GDM1 (cell line): ENCODE measurements at regions not wholly inside any gene's neighbourhood (a gene's known extent, or its start where the extent isn't known, plus 50 kb on each side); places are given as distances from the start of the nearest gene placed in this dataset.
"Not testable (repeated sequence)": the region's sequence is repeated elsewhere in the genome, so short reads cannot be mapped to it uniquely, and the experiment has no call there.

Source experiments
- DNase-seq: peaks from one replicate; lab custom pipeline; 2025; lab: John Stamatoyannopoulos, UW

DNA sequence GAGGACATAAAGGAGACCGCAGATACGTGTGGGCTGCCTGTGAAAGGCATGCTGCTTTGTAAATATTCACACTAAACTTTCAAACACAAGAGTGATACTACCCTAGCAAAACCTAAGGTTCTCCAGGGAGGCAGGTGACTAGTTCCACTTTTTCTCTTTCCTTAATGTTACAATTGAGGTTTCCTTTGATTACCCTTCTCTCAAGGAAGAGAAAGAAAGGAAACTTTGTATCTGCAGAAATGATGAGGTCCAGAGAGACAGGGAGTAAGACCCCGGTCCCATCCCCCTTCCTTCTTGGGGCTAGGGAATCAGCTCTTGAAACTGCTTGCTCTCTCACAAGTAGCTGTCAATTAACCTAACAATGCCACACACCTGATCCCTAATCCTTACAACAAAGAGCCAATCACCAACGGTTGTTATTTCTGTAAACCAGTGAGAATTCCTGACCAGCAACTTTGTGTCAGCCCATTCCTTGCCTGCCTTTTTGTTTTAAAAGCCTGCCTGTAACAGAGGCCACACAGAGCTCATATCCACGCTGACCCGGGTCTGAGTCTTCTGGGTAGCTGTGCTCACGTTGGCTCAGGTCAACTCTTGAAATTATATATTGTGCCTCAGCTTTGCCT is 754.8 kb upstream of the FRG1 start:
- no peak for DNase-seq

DNA sequence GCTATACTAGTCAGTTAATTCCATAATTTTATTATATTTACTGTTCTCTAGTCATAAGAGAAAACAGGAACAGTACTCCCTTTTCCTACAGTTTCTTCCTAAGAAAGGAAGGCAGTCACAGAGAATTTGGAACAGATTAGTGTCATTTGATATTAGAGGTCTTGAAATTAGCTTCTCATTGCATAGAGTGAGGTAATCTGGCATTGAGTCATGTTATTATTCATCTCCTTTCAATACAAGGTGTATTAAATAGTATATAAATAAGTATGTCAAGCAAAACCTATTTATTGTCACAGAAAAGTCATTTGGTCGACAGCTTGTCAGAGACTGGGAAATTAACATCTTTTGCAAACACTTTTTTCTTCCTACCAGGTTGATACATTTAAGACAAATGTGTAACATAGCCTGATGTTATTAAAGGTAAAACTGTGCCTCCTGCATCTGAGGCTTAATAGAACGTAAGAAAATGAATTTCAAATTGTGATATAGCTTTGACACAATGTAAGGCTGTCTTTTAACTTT is 753.1 kb upstream of the FRG1 start:
- no peak for DNase-seq

DNA sequence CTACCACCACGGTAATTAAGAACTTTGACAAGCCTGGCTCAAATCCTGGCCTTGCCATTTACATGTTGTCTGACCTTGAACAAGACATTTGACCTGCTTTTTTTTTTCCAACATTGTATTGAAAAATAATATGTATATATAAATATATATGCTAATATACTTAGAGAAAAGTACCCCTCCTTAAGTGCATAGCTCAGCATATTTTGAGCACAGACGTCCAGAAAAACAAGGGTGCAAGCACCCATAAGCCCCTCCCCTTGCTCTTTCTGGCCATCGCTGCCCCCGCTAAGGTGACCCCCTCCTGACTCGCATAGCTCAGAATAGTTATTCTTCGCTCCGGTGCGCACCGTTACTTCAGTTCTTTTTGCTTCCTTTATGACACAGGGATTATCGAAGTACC is 742.0 kb upstream of the FRG1 start:
- DNase-seq: no peak

DNA sequence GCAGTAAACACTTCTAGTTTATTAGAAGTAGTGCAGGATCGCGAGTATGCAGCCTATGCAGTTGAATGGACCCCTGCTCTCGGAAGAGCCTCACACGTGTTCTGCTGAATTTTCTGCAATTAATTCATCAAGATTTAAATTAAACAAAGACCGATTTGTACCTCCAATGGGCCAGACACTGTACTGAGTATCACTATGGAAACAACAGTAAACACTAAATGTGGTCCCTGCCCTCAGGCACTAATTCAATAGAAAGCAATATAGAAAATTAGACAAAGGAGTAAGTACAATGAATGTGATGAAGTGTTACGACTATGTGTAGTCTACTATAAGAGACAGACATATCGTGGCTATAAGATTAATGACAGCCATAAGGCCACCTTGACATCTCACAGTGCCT is 740.3 kb upstream of the FRG1 start:
- DNase-seq: no peak

DNA sequence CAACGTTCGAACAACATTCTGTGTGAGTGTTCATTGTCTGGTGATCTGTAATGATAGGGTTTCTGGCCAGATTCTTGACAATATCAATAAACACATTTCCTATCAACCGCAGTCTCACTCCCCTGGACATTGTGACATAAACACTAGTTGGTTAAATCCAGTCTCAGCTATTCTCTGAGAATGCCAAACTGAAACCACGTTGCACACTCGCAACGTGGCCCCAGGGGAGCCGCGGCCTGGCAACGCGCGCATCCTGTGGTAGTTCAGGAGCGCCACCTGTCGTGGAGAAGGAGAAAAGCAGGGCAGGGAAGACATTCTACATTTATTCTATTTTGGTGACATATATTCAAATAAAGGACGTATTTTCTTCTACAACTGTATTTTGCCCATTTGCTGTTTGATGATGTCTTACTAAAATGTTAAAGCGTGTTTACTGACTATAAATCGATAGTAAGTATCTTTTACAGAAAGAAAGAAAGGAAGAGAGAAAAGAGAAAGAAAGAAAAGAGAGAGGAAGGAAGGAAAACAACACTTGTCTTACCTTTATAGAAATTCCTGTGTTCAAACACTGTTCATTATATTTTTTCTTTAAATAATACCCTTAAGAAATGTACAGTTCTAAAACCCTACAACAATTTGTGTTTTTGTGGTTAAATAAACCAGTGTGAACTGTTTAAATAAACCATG is 738.3 kb upstream of the FRG1 start:
- no peak for DNase-seq

DNA sequence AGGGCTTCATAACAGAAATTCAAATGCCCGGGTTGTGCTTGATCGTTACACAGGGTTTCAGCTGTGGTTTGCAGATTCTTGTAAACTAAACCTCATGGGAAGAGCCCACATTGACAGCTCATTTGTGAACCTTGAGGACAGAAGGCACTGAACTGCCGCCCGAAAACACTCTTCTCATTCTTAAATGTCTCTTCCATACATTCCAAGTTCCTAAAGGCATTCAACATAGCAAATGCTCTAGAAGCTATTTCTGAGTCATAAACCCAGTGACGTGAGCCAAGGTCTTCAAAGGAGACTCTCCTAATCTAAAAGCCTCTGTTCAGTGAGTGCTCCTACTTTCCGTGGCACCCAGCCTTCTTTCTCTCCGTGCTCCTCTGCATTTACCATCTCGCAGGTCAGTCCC is 737.8 kb upstream of the FRG1 start:
- no peak for DNase-seq

DNA sequence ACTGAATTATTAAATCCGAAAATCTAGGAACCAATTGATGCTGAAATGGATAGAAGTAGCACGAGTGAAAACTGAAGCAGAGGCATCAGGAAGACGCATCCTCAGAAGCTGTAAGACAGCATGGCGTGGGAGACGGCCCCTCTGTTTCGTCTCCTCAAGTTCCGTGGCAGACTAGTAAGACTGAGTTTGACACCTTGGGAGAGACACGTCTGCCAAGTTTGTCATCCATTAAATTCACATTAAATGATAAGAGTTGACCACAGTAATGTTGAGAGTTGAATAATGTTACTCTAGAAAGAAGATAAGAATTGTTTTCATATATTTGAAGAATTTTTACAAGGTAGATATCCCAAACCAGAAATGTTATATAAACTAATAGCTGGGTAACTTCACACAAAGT is 736.1 kb upstream of the FRG1 start:
- DNase-seq: no peak

DNA sequence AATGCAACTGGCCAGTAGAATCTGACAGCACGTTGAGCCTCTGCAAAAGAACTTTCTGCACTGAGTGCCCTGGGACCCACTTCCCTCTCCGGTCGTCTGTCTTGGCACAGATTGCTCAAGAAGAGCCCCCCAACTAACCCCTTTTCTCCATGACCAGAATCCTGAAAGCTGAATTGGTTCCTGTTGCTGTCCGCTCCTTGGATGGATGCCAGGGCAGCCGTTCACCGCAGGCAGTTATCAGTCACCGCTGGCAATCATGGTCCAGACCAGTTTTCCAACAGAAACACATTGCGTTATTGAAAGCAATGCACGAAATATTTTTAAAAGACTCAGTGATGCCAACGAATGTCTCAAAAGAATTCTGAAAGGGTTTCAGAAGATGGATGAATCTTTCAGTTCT is 733.7 kb upstream of the FRG1 start:
- DNase-seq: no peak

DNA sequence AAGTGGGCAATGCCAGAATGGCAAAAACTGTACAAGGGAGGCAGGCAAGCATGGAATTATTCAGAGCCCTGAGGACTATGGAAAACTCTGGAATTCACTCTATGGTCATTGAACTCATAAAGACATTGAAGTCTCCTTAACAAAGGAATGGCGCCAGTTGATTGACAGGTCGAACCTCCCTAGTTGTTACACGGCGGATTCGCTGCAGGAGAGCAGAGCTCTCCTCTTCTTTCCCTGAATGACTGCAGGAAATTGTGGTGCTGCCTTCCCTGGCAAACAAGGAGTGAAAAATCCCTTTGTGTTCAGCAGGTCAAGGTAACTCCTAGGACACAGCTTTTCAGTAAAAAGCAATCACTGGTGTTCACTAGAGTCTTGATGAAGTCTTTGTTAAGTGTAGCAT is 732.8 kb upstream of the FRG1 start:
- no peak for DNase-seq

DNA sequence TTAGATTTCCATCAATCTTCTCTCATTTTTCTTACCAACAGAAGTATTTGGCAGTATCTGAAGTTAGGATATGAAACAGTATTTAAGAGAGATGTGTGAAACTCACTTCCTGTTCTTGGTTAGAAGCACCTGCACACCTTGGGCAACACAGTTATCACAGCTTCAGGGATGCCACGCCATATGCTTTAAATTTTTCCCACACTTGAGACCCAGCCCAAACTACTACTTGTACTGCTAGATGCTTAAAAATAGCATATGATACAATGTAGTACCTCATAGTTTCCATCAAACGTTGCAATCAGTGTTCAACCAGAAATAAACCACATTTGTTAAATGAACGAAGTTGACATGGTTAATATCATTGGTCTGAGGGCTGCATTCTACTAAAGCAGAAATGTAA is 725.1 kb upstream of the FRG1 start:
- no peak for DNase-seq

DNA sequence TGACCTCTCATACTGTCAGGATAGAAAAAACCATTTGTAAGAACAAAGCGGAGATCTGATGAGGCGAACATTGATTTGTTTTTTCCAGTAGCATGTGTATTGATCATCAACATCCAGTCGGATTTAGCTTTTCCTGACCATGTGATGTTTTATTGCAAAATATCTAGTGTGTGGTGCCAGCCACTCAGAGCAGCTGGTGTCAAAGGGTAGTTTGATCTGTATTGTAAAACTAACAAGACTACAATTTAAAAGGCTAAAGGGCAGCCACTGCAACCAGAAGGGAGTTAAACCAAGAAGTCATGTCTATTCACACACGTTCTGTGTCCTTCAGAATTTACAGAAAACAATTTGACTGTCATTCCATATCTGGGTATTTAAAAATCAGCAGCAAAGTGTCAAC is 719.0 kb upstream of the FRG1 start:
- no peak for DNase-seq

DNA sequence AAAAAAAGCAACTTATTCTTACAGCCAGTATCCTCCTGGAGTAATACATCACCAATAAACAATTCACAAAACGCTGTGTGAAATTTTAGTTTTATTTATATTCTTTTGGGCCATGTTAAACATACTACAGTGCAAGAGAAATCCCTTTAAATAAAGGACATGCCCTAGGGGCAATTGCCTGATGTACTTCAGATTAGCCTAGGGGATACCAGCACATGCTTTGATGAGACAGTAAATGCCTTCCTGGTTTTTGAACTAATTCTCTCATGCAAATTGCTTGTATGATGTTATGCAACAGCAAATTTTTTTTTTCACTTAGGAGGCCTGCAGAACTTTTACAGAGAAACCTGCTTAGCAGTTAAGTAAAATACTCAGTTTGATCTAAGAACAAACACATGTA is 711.9 kb upstream of the FRG1 start:
- no peak for DNase-seq

DNA sequence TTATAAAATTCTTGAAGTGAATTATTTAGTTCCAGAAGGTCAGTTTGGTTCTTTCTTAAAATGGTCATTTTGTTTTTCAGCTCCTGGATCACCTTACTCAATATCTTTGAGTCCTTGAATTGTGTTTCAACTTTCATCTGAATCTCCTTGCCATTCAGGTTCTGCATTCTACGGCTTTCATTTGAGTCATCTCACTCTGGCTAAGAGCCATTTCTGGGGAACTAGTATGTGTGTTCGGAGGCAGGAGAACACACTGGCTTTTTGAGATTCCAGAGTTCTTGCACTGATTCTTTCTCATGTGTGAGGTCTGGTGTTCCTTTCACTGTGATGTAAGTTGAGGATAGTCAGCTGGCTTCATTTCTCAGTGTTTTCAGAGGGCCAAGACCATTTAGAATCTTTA is 708.4 kb upstream of the FRG1 start:
- DNase-seq: no peak

DNA sequence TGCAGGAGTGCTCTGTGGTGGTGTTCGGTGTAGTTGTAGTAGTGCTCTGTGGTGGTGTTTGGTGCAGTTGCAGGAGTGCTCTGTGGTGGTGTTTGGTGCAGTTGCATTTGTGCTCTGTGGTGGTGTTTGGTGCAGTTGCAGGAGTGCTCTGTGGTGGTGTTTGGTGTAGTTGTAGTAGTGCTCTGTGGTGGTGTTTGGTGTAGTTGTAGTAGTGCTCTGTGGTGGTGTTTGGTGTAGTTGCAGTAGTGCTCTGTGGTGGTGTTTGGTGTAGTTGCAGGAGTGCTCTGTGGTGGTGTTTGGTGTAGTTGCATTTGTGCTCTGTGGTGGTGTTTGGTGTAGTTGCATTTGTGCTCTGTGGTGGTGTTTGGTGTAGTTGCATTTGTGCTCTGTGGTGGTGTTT is 706.9 kb upstream of the FRG1 start:
- not testable (repeated sequence) for DNase-seq

DNA sequence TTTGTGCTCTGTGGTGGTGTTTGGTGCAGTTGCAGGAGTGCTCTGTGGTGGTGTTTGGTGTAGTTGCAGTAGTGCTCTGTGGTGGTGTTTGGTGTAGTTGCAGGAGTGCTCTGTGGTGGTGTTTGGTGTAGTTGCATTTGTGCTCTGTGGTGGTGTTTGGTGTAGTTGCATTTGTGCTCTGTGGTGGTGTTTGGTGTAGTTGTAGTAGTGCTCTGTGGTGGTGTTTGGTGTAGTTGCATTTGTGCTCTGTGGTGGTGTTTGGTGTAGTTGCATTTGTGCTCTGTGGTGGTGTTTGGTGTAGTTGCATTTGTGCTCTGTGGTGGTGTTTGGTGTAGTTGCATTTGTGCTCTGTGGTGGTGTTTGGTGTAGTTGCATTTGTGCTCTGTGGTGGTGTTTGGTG is 705.7 kb upstream of the FRG1 start:
- DNase-seq: not testable (repeated sequence)

DNA sequence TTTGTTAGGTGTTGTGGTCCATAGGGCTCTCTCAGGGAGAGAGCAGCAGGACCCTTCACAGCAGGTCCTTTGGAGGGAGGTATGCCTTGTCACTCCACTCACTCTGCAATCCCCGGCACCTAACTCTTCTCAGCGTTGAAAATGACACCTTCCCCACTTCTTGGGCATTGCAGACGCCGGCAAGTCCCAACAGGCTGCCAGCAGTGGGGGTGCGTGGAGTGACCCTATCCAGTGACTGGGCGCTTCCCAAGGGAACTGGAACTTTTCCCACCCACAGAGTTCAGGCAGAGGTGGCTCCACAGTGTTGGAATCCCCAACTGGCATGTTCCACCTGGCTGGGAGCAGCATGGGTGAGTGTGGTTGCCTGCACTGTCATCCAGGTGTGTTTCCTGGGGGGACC is 705.1 kb upstream of the FRG1 start:
- DNase-seq: no peak

DNA sequence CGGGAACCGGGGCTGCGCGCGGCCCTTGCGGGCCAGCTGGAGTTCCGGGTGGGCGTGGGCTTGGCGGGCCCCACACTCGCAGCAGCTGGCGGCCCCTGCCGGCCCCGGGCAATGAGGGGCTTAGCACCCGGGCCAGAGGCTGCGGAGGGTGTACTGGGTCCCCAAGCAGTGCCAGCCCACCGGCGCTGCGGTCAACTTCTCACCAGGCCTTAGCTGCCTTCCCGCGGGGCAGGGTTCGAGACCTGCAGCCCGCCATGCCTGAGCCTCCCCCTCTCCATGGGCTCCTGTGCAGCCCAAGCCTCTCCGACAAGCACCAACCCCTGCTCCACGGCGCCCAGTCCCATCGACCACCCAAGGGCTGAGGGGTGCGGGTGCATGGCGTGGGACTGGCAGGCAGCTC is 704.4 kb upstream of the FRG1 start:
- DNase-seq: not testable (repeated sequence)

DNA sequence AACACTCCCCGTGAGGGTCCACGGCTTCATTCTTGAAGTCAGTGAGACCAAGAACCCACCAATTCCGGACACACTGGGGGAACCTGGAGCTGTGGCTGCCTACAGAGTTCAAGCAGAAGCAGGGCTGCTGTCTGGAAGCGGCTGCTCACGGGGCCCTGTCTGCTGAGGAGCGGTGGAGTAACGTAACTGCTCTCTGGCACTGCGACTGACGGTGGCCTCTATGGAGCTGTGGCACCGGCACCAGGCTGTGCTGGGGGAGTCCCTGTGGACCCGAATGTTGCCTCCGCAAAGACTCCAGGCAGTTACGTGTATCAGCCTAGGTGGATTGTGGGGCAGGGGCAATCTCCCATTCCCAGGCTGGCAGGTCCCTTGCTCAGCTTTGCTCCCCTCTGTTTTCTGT is 703.3 kb upstream of the FRG1 start:
- DNase-seq: no peak

DNA sequence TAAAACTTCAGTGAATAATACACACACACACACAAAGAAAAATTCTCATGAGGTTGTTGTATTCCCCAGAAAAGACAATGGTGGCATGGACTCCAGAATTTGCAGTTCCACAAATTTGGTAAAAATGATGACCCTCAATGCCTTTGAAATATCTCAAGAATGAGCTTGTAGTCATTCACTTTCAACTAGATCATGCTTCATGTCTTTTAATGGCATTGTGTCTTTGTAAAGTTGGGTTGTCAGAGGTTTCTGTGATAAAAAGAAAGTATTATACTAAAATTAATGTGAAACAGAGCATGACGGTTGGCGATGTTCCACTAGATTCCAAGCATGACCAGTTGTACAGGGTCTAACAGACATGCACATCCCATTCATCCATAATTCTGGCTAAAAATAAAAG is 685.0 kb upstream of the FRG1 start:
- DNase-seq: no peak

DNA sequence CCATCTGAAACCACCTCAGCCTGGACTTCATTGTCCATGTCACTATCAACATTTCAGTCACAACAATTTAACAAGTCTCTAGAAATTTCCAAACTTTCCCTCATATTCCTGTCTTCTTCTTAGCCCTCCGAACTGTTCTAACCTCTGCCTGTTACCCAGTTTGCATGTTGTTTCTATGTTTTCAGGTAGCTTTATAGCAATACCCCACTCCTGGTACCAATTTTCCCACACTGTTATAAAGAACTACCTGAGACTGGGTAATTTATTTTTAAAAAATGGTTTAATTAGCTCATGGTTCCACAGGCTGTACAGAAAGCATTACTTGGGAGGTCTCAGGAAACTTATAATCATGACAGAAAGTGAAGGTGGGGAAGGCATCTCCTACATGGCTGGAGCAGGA is 679.2 kb upstream of the FRG1 start:
- no peak for DNase-seq

DNA sequence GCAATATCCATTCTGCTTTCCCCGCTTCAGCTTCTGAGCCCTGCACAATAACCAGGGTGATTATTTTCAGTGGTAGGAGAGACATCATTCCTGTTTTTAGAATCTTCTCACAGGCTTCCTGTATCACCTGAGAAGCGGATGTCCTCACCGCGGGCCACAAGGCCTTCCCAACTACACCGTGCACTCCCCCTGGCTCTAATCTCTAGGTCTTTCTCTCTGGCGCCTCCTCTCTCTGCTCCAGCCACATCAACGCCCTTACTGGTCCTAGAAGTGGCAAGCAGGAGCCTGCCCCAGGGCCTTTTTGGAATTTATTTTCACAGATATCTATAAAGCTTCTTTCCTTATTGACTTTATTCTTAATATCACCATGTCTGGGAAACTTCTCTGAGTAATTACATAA is 675.2 kb upstream of the FRG1 start:
- DNase-seq: no peak

DNA sequence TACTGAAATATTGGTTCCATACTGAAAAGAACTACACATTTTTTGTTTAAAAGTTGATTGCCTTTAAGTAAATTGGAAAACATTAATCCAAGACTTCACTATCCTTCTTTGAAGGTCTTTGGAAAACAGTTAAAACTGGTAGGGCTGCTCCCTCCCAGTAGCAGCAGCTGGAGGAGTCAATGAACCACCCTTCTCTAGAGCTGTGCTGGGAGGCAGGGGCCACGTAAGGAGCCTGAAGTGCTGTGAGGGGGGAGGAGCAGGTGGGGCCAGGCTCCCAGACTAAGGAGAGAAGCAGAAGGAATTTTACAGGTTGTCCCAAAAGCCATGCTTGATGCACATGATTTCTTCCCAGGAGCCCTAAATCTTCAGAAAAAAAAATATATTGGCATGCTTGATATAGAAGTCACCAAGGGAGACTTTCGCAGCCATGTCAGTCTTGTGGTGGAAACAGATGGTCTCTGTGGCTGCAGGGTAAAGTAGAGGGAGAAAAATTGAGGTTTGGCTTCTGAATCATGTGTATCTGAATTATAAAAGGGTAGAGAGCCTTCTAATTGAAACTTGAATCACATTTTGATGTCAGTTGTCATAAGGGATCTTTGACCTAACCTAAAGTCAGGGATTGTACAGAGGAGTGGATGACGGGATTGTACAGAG is 673.2 kb upstream of the FRG1 start:
- DNase-seq: no peak

DNA sequence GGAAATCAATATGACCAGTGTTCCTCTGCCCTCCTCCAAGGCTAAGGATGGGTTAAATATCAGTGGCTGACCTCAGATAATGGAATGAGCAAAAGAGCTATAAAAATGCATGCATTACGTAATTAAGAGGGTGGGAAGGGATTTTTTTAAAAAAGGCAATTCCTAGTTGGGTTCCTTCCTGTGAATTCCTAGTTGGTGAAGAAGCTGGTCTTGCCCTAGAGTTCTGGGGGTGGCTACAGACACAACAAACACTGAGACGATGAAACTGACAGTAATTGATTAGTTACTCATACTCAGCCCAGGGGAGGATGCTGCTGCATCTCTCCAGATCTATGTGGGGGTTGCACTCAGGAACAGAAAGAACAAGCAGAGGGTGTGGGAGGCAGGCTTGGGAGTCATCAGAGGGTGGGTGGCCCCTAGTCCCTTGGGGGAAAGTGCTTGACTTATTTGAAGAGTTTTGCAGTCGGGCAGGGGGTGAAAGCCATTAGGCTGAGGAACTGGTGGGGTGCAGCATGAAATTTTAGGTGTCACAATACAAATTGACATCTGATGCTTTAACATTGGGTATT is 662.0 kb upstream of the FRG1 start:
- DNase-seq: no peak
